ENCODE measurements at regions not wholly inside any gene's neighbourhood (a gene's known extent, or its start where the extent isn't known, plus 50 kb on each side); places are given as distances from the start of the nearest gene placed in this dataset.

- no peak for TF ChIP-seq CTCF (IDR thresholded peaks at IDR 0.05)
- no peak for TF ChIP-seq EZH2 (IDR thresholded peaks at IDR 0.05)
Measured at GRCh38 chr14:66117600-66117999, 368.6 kb upstream of the CCDC196 start.

Data from neural progenitor cell (in vitro differentiated cells).